HG03066 (cell line): ENCODE measurements at regions not wholly inside any gene's neighbourhood (a gene's known extent, or its start where the extent isn't known, plus 50 kb on each side); places are given as distances from the start of the nearest gene placed in this dataset.

Source experiments
- ATAC-seq: cut with Tn5 transposase; IDR thresholded peaks from one replicate; pipeline ENCODE4 v1.9.1; 2021; ENCODE audit warnings: low read depth; ENCODE audit not compliant: unreplicated experiment

GRCh38 chr17:56648321-56648720, 54.8 kb downstream of the NOG start:
- ATAC-seq = no peak

- ATAC-seq = no peak
Measured at GRCh38 chr17:56648806-56649205, 55.3 kb downstream of the NOG start.

GRCh38 chr17:56652628-56653027, 59.1 kb downstream of the NOG start:
- no peak for ATAC-seq

GRCh38 chr17:56653877-56654276, 60.4 kb downstream of the NOG start:
- ATAC-seq = no peak

GRCh38 chr17:56656701-56657327, 63.3 kb downstream of the NOG start:
- ATAC-seq = no peak

GRCh38 chr17:56658648-56659047, 65.1 kb downstream of the NOG start:
- no peak for ATAC-seq

- ATAC-seq = no peak
Measured at GRCh38 chr17:56659622-56660021, 66.1 kb downstream of the NOG start.

- ATAC-seq = no peak
Measured at GRCh38 chr17:56661906-56662305, 68.4 kb downstream of the NOG start.

- ATAC-seq = no peak
Measured at GRCh38 chr17:56665864-56666263, 72.4 kb downstream of the NOG start.

GRCh38 chr17:56667925-56668458, 74.5 kb downstream of the NOG start:
- ATAC-seq = no peak

GRCh38 chr17:56672195-56672594, 78.7 kb downstream of the NOG start:
- ATAC-seq = no peak

GRCh38 chr17:56674401-56674925, 81.0 kb downstream of the NOG start:
- no peak for ATAC-seq

- ATAC-seq = no peak
Measured at GRCh38 chr17:56675876-56676660, 82.6 kb downstream of the NOG start.

- ATAC-seq = no peak
Measured at GRCh38 chr17:56676810-56677209, 83.3 kb downstream of the NOG start.

- no peak for ATAC-seq
Measured at GRCh38 chr17:56678249-56679114, 85.0 kb downstream of the NOG start.

GRCh38 chr17:56679115-56679776, 85.7 kb downstream of the NOG start:
- no peak for ATAC-seq

GRCh38 chr17:56679777-56680422, 86.4 kb downstream of the NOG start:
- no peak for ATAC-seq

GRCh38 chr17:56680676-56681075, 87.2 kb downstream of the NOG start:
- no peak for ATAC-seq

- no peak for ATAC-seq
Measured at GRCh38 chr17:56681561-56682266, 88.2 kb downstream of the NOG start.
